ENCODE measurements at regions not wholly inside any gene's neighbourhood (a gene's known extent, or its start where the extent isn't known, plus 50 kb on each side); places are given as distances from the start of the nearest gene placed in this dataset.
"Not testable (repeated sequence)": the region's sequence is repeated elsewhere in the genome, so short reads cannot be mapped to it uniquely, and the experiment has no call there.

DNA sequence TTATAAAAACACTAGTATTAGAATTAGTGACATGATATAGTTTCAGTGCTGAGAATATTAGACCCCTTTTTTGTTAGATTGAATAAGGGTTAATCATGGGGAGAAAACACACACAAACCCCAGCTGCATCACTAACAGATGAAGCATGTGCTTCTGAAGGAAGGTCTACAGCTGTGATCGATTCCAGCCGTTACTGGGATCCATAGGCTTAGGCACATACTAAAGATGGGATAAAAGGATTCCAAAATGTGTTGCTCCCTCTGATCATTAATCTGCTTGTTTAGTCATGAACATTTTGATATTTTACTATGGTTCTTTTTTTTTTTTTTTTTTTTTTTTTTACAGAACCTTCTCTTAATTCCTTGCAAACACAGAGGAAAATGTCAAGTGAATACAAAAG is 1591.3 kb downstream of the EFNB2 start:
- DNase-seq (ENCODE audit: extremely low spot score) = no peak
- CTCF ChIA-PET = interaction anchor here (1.5 kb wide), 1 partner anchor 22 kb away, joined by 3 read pairs; no protein-coding TSS in a partner anchor

DNA sequence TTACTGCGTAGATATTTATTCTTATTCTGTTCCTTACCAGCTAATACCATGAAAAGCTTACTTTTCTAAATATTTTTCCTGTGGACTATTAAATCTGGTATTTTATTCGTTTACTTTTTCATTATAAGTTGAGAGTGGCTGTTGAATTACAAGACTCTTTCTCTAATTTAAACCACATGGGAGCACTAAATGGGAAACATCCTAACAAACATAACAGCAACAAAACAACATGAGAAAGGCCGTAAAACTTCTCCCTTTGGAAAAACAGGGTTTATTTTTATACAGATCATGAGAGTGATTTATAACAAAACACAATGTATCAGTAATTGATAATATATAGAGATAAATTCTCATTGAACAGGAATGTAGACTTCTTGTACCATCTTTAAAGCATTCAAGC is 1592.1 kb downstream of the EFNB2 start:
- TF ChIP-seq, protein P1, sequence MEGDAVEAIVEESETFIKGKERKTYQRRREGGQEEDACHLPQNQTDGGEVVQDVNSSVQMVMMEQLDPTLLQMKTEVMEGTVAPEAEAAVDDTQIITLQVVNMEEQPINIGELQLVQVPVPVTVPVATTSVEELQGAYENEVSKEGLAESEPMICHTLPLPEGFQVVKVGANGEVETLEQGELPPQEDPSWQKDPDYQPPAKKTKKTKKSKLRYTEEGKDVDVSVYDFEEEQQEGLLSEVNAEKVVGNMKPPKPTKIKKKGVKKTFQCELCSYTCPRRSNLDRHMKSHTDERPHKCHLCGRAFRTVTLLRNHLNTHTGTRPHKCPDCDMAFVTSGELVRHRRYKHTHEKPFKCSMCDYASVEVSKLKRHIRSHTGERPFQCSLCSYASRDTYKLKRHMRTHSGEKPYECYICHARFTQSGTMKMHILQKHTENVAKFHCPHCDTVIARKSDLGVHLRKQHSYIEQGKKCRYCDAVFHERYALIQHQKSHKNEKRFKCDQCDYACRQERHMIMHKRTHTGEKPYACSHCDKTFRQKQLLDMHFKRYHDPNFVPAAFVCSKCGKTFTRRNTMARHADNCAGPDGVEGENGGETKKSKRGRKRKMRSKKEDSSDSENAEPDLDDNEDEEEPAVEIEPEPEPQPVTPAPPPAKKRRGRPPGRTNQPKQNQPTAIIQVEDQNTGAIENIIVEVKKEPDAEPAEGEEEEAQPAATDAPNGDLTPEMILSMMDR (IDR thresholded peaks at IDR 0.05; ENCODE audit: control extremely low read depth, extremely low read depth, low read depth, missing control alignments) = no peak
- DNase-seq (ENCODE audit: extremely low spot score) = no peak
- ChIA-PET CTCF (interaction anchor here (1.5 kb wide), 1 partner anchor 23 kb away, joined by 3 read pairs; no protein-coding TSS in a partner anchor), POLR2A (no interaction called here)

More for the DNA sequence above, 1591.3 kb downstream of the EFNB2 start:
- POLR2A ChIA-PET = no interaction called here
- TF ChIP-seq, protein P1 (IDR thresholded peaks at IDR 0.05; ENCODE audit: control extremely low read depth, extremely low read depth, low read depth, missing control alignments) = no peak

DNA sequence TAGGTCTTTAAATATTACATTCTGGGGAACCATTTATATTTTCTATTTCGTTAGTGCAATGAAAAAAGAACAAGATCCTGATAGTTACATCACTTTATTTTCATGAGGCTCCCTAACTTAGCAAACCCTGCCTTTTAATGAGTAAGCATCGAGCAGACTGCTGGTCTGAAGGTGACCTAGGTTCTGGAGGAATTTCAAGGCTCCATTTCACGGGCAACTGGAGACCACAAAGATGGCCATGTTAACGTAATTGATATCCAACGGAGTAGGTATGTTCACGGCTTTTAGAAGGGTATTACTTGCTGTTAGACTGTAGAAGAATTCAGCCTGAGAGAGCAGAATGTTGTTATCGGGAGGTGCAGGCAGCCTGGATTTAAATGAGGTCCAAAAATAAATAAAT is 1597.6 kb downstream of the EFNB2 start:
- TF ChIP-seq, protein P1 (IDR thresholded peaks at IDR 0.05; ENCODE audit: control extremely low read depth, extremely low read depth, low read depth, missing control alignments) = no peak
- ChIA-PET CTCF (no interaction called here), POLR2A (no interaction called here)
- DNase-seq (ENCODE audit: extremely low spot score) = no peak

DNA sequence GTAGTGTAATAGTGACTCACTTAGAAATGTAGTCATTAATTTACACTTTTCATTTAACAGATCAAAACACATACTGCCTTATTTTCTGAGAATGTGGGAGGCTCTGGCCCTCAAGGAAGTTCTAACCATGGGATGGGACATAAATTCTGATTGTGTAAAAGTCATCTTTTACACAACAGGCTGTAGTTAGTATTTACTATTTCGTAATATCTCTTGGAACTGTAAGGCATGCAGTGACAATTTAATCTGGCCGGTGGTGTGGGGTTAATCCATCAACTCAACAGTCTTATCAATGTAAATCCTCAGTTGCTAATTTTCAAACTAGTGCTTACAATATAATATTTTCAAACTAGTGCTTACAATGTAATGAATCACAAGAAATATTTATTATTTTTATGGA is 1599.2 kb downstream of the EFNB2 start:
- POLR2A ChIA-PET = no interaction called here
- TF ChIP-seq, protein P1 (IDR thresholded peaks at IDR 0.05; ENCODE audit: control extremely low read depth, extremely low read depth, low read depth, missing control alignments) = no peak
- no peak for DNase-seq (ENCODE audit: extremely low spot score)
- CTCF ChIA-PET = no interaction called here

DNA sequence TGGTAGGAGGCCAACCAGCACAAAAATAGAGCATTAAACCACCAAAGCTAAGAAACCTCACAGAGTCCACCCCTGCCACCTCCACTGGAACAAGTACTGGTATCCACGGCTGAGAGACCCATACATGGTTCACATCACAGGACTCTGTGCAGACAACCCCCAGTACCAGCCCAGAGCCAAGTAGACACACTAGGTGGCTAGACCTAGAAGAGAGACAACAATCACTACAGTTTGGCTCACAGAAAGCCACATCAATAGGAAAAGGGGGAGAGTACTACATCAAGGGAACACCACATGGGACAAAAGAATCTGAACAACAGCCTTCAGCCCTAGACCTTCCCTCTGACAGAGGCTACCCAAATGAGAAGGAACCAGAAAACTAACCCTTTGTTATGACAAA is 1614.9 kb downstream of the EFNB2 start:
- DNase-seq (ENCODE audit: extremely low spot score); POLR2A ChIA-PET; CTCF ChIA-PET: not testable (repeated sequence)

DNA sequence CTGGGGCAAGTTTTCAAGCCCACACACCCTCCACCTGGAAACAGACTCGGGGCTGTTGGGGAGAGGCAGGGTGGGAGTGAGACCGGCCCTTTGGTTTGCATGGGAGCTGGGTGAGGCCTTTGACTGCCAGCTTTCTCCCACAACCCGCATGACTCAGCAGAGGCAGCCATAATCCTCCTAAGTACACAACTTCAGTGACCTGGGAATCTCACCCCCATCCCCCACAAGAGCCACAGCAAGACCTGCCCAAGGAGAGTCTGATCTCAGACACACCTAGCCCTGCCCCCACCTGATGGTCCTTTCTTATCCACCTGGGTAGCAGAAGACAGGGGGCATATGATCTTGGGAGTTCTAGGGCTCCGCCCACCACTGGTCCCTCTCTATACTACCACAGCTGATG is 1615.4 kb downstream of the EFNB2 start:
- TF ChIP-seq, protein P1 (IDR thresholded peaks at IDR 0.05; ENCODE audit: control extremely low read depth, extremely low read depth, low read depth, missing control alignments) = no peak
- no peak for DNase-seq (ENCODE audit: extremely low spot score)
- ChIA-PET POLR2A (no interaction called here), CTCF (no interaction called here)

DNA sequence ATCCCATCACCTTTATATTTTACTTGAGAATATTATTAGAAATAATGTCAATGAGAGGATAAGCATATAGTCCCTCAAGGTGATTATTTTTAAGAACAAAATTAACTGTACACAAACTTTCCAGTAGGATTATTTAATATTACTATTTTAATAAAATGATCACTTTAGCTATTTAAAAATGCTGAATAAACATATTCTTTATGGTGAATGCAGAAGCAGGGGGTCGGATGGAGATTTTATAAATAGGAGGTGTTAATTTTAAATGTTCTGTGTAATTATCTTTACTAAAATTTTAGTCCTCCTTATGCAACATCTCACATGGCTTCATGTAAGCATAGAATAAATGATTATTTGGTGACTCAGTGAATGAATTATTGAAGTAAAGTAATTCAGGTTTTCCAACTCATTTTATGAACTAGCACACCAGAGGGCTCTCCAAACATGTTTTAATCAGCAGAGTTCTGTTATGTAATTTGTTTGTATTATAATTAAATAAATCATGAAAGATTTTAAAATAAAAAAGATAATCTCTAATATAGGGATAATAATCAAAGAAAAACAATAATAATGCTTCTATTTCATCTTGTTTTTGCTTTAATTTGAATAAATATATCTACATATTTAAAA is 1635.2 kb downstream of the EFNB2 start:
- ChIA-PET POLR2A (no interaction called here), CTCF (no interaction called here)

More for the DNA sequence above, 1635.2 kb downstream of the EFNB2 start:
- TF ChIP-seq, protein P1 (IDR thresholded peaks at IDR 0.05; ENCODE audit: control extremely low read depth, extremely low read depth, low read depth, missing control alignments) = no peak
- DNase-seq (ENCODE audit: extremely low spot score) = no peak
